ENCODE measurements at regions not wholly inside any gene's neighbourhood (a gene's known extent, or its start where the extent isn't known, plus 50 kb on each side); places are given as distances from the start of the nearest gene placed in this dataset.

DNA sequence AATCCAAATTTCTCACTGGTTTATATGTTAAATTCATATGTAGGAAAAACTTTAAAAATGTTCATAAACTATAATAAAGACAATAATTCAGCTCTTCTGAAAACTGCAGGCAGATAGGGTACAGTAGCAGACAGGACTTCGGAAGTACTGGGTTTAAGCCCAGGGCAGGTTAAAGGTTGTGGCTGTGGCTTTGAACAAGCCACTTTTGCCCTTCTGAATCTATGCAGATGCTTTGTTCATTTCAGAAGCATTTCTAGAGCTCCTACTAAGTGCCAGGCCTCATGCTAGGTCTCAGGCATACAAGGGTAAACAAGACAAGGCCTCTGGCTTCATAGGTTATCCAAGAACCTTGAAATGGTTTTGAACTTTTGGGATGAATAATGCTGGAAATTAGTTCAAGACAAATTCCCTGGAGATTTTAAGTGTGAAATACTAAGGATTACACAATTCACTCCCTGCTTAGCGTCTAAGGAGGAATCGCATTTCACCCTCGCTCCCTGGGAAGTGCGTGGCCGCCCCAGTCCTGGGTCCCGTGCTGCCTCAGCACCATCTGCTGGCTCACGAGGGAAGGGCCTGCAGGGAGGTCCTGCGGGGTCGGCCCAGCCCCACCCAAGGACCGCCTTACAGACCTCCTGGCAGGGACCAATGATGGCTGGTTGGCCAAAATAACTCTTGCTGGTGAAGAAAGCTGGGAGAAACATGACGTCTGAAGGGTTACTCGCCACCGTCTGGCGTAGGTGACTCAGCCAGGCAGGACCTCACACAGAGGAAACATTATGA, 67.7 kb upstream of the L3MBTL4 start:
- peak; percentile 47 to 58 (median 57) for DNase-seq
- Histone ChIP-seq H3K4me1 (ENCODE audit: low read depth) (no peaks in the 10 kb centered on the region), H3K36me3 (ENCODE audit: low read depth) (no peaks in the 10 kb centered on the region), H3K9me3 (no peaks in the 10 kb centered on the region), H3K4me3 (no peak overlapping the region)
- ATAC-seq: peak; percentile 76
- TF ChIP-seq, protein P1, sequence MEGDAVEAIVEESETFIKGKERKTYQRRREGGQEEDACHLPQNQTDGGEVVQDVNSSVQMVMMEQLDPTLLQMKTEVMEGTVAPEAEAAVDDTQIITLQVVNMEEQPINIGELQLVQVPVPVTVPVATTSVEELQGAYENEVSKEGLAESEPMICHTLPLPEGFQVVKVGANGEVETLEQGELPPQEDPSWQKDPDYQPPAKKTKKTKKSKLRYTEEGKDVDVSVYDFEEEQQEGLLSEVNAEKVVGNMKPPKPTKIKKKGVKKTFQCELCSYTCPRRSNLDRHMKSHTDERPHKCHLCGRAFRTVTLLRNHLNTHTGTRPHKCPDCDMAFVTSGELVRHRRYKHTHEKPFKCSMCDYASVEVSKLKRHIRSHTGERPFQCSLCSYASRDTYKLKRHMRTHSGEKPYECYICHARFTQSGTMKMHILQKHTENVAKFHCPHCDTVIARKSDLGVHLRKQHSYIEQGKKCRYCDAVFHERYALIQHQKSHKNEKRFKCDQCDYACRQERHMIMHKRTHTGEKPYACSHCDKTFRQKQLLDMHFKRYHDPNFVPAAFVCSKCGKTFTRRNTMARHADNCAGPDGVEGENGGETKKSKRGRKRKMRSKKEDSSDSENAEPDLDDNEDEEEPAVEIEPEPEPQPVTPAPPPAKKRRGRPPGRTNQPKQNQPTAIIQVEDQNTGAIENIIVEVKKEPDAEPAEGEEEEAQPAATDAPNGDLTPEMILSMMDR (IDR thresholded peaks at IDR 0.05): peak; percentile 21
- intact Hi-C loops (cut with DNase I, micrococcal nuclease): loop anchor here in 1 of 2 donors (10.0 kb wide), 1 partner anchor 608 kb away; no protein-coding TSS in a partner anchor

DNA sequence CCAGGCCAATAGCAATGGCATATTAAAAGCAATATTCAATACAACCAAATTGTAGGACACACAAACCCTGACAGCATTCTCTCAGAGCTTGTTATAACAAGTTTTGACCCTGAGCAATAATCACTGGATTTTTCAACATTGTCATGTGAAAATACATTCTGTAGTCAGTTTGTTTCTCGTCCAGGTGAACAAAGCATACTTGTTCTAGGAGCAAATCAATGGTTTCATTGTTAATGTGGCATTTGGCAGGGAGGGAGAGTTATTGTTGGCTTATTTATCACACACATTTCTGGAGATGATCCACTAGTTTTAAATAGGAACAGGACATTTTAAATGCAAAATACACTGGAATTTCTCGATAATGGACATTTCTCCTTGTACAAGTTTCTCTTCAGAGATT, 69.9 kb upstream of the L3MBTL4 start:
- Histone ChIP-seq H3K4me1 (ENCODE audit: low read depth) (no peaks in the 10 kb centered on the region), H3K9me3 (no peaks in the 10 kb centered on the region), H3K4me3 (no peak overlapping the region), H3K36me3 (ENCODE audit: low read depth) (no peaks in the 10 kb centered on the region)
- TF ChIP-seq, protein P1 (IDR thresholded peaks at IDR 0.05): no peak
- intact Hi-C loops (cut with DNase I, micrococcal nuclease): loop anchor here in 1 of 2 donors (10.0 kb wide), 1 partner anchor 610 kb away; no protein-coding TSS in a partner anchor
- DNase-seq (no peak), ATAC-seq (no peak)

- intact Hi-C loops (cut with DNase I, micrococcal nuclease): loop anchor here in 1 of 2 donors (10.0 kb wide), 1 partner anchor 612 kb away; no protein-coding TSS in a partner anchor
Measured at GRCh38 chr18:6486313-6486712, 71.6 kb upstream of the L3MBTL4 start.

DNA sequence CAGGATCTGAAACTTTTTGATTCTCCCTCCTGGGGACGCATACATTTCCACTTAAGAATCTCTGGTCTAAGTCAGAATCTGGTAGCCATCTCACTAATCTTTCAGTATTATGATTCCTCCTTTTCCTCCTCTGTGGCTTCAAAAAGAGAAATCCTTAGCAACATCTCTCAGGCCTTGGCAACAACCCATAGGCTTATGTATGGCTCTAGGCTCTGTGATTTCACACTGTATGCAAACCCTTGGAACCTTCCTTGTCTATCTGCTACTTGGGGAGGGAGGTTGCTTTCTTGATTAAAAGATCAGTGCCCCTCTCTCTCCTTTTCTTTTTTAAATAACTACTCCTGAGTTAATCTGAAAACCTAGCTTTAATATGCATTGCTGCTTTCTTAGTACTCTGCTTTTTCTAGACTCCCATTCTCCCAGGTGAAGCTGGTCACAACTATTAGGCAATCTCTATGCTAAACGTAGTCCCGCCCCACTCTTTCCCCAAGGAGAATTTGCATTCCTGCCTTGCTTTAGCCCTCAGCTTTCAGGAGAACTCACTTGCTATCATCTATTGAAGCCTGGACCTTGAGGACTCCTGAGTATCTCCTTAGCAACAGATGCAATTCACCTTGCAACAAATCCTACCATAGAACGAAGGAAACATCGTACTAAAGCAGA, 72.2 kb upstream of the L3MBTL4 start:
- ATAC-seq: no peak
- intact Hi-C loops (cut with DNase I, micrococcal nuclease): loop anchor here in 1 of 2 donors (10.0 kb wide), 1 partner anchor 612 kb away; no protein-coding TSS in a partner anchor
- Histone ChIP-seq H3K4me1 (ENCODE audit: low read depth) (no peaks in the 10 kb centered on the region), H3K36me3 (ENCODE audit: low read depth) (no peaks in the 10 kb centered on the region), H3K9me3 (no peaks in the 10 kb centered on the region), H3K4me3 (no peak overlapping the region)
- no peak for DNase-seq
- TF ChIP-seq, protein P1 (IDR thresholded peaks at IDR 0.05): no peak

More at GRCh38 chr18:6486313-6486712, 71.6 kb upstream of the L3MBTL4 start:
- Histone ChIP-seq H3K4me1 (ENCODE audit: low read depth) (no peaks in the 10 kb centered on the region), H3K9me3 (no peaks in the 10 kb centered on the region), H3K36me3 (ENCODE audit: low read depth) (no peaks in the 10 kb centered on the region), H3K4me3 (no peak overlapping the region)
- no peak for ATAC-seq
- no peak for DNase-seq
- TF ChIP-seq, protein P1 (IDR thresholded peaks at IDR 0.05): no peak

GRCh38 chr18:6487968-6488367, 73.3 kb upstream of the L3MBTL4 start:
- intact Hi-C loops (cut with DNase I, micrococcal nuclease): loop anchor here in 1 of 2 donors (10.0 kb wide), 1 partner anchor 613 kb away; no protein-coding TSS in a partner anchor

More at GRCh38 chr18:6487968-6488367, 73.3 kb upstream of the L3MBTL4 start:
- H3K9me3 ChIP-seq: no peaks in the 10 kb centered on the region
- TF ChIP-seq, protein P1 (IDR thresholded peaks at IDR 0.05): no peak
- no peaks in the 10 kb centered on the region for H3K4me1 ChIP-seq (ENCODE audit: low read depth)
- no peak for DNase-seq
- H3K4me3 ChIP-seq: no peak overlapping the region
- no peak for ATAC-seq
- H3K36me3 ChIP-seq (ENCODE audit: low read depth): no peaks in the 10 kb centered on the region

All from mucosa of descending colon (tissue), 3 donors.